ENCODE measurements at regions not wholly inside any gene's neighbourhood (a gene's known extent, or its start where the extent isn't known, plus 50 kb on each side); places are given as distances from the start of the nearest gene placed in this dataset.

- no peak for TF ChIP-seq CTCF (IDR thresholded peaks at IDR 0.05)
- TF ChIP-seq POLR2A (IDR thresholded peaks at IDR 0.05): no peak
Measured at GRCh38 chr6:21891080-21891479, 297.5 kb downstream of the SOX4 start.
